ENCODE measurements at regions not wholly inside any gene's neighbourhood (a gene's known extent, or its start where the extent isn't known, plus 50 kb on each side); places are given as distances from the start of the nearest gene placed in this dataset.

GRCh38 chr11:44382118-44382517, 72.2 kb upstream of the ALX4 start:
- TF ChIP-seq CTCF (IDR thresholded peaks at IDR 0.05): no peak
- TF ChIP-seq POLR2A (IDR thresholded peaks at IDR 0.05): no peak
- TF ChIP-seq POLR2AphosphoS5 (IDR thresholded peaks at IDR 0.05): no peak

Measured in stomach (tissue), 4 donors.